Gastrocnemius medialis (tissue), 4 donors: ENCODE measurements at regions not wholly inside any gene's neighbourhood (a gene's known extent, or its start where the extent isn't known, plus 50 kb on each side); places are given as distances from the start of the nearest gene placed in this dataset.

Experiments used
- POLR2A ChIP-seq, 2 donors: fragments of 450-650 bp; IDR thresholded peaks; one replicate each; pipeline ENCODE4 v1.6.1; 2017; ENCODE audit warnings: antibody characterized with exemption in 2 of 2, mild to moderate bottlenecking in 2 of 2, moderate library complexity in 2 of 2
- TF ChIP-seq, protein P1 (sequence below), 5 experiments: fragments of 450-650 bp in 3 of 5; fragments of 200-600 bp in 2 of 5; sonication (generic) in 2 of 5; IDR thresholded peaks in 4 of 5; conservative IDR thresholded peaks in 1 of 5; 1 replicate in 4 of 5; 2 replicates in 1 of 5; pipeline ENCODE4 v1.5.1; 2016 to 2019; ENCODE audit warnings: antibody characterized with exemption in 5 of 5, mild to moderate bottlenecking in 3 of 5, moderate library complexity in 3 of 5

DNA sequence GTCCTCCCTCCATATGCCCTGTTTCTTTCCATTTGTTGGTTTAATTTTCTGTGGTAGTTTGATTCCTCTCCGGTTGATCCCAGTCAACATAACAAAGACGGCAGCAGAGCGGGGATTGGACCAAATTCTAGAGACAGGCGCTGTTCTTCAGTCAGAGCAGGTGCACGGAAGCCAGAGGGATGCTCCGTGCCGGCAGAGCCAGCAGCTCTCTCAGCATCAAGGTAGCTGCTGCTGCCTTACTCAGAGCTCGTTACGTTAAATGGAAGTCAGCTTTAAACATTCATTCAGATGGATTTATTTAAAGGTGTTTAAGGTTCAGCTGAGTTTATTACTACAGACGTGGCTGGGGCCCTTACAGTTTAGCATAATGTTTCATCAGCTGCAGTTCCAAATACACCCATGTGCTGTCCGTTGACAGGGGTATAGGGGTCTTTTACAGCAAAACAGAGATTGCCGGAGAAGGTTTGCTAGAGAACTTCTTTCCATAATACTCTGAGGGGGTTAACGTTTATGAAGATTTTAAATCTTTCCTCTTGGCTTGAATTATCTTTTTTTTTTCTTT, 497.2 kb upstream of the PIK3C3 start:
- TF ChIP-seq, protein P1, sequence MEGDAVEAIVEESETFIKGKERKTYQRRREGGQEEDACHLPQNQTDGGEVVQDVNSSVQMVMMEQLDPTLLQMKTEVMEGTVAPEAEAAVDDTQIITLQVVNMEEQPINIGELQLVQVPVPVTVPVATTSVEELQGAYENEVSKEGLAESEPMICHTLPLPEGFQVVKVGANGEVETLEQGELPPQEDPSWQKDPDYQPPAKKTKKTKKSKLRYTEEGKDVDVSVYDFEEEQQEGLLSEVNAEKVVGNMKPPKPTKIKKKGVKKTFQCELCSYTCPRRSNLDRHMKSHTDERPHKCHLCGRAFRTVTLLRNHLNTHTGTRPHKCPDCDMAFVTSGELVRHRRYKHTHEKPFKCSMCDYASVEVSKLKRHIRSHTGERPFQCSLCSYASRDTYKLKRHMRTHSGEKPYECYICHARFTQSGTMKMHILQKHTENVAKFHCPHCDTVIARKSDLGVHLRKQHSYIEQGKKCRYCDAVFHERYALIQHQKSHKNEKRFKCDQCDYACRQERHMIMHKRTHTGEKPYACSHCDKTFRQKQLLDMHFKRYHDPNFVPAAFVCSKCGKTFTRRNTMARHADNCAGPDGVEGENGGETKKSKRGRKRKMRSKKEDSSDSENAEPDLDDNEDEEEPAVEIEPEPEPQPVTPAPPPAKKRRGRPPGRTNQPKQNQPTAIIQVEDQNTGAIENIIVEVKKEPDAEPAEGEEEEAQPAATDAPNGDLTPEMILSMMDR (IDR thresholded peaks at IDR 0.05 in 4 of 5, conservative IDR thresholded peaks at IDR 0.05 in 1 of 5): no peak
- TF ChIP-seq POLR2A (IDR thresholded peaks at IDR 0.05): no peak
